ENCODE measurements at regions not wholly inside any gene's neighbourhood (a gene's known extent, or its start where the extent isn't known, plus 50 kb on each side); places are given as distances from the start of the nearest gene placed in this dataset.

- H3K27ac Mint-ChIP-seq, result no peak overlapping the region
- H3K9me3 Mint-ChIP-seq, result no peaks in the 10 kb centered on the region
- H3K27me3 Mint-ChIP-seq, result no peaks in the 10 kb centered on the region
- H3K4me3 Mint-ChIP-seq, result no peak overlapping the region
- no peak for DNase-seq
- peaks cover 17% of the 10 kb centered on the region for H3K4me1 Mint-ChIP-seq
- no peaks in the 10 kb centered on the region for H3K36me3 Mint-ChIP-seq
Observed at GRCh38 chr3:18840535-18841137, 307.7 kb upstream of the KCNH8 start.

GRCh38 chr3:18838758-18839157 lies 309.6 kb upstream of the KCNH8 start:
- H3K36me3 Mint-ChIP-seq, result no peaks in the 10 kb centered on the region
- H3K4me3 Mint-ChIP-seq, result no peak overlapping the region
- no peak for DNase-seq
- no peaks in the 10 kb centered on the region for H3K9me3 Mint-ChIP-seq
- H3K27ac Mint-ChIP-seq, result no peak overlapping the region
- no peaks in the 10 kb centered on the region for H3K27me3 Mint-ChIP-seq
- H3K4me1 Mint-ChIP-seq, result peaks cover 13% of the 10 kb centered on the region

- Mint-ChIP-seq H3K27ac (no peak overlapping the region), H3K36me3 (no peaks in the 10 kb centered on the region), H3K9me3 (no peaks in the 10 kb centered on the region), H3K4me3 (no peak overlapping the region), H3K27me3 (no peaks in the 10 kb centered on the region), H3K4me1 (peaks cover 11% of the 10 kb centered on the region)
- DNase-seq, result no peak
Observed at GRCh38 chr3:18837137-18837755, 311.1 kb upstream of the KCNH8 start.

GRCh38 chr3:18835021-18835420 lies 313.3 kb upstream of the KCNH8 start:
- H3K4me1 Mint-ChIP-seq, result peaks cover 18% of the 10 kb centered on the region
- no peaks in the 10 kb centered on the region for H3K27me3 Mint-ChIP-seq
- H3K4me3 Mint-ChIP-seq, result no peak overlapping the region
- no peaks in the 10 kb centered on the region for H3K9me3 Mint-ChIP-seq
- no peak overlapping the region for H3K27ac Mint-ChIP-seq
- no peaks in the 10 kb centered on the region for H3K36me3 Mint-ChIP-seq
- no peak for DNase-seq

GRCh38 chr3:18830087-18830486 lies 318.2 kb upstream of the KCNH8 start:
- no peaks in the 10 kb centered on the region for H3K27me3 Mint-ChIP-seq
- H3K4me3 Mint-ChIP-seq, result no peak overlapping the region
- DNase-seq, result peak; percentile 13
- H3K4me1 Mint-ChIP-seq, result peaks cover 12% of the 10 kb centered on the region
- no peaks in the 10 kb centered on the region for H3K36me3 Mint-ChIP-seq
- H3K27ac Mint-ChIP-seq, result peak overlapping the region; percentile 30
- peaks cover 2% of the 10 kb centered on the region for H3K9me3 Mint-ChIP-seq

- Mint-ChIP-seq H3K27ac (no peak overlapping the region), H3K9me3 (peaks cover 2% of the 10 kb centered on the region)
Observed at GRCh38 chr3:18828637-18829036, 319.7 kb upstream of the KCNH8 start.

GRCh38 chr3:18827664-18828063 lies 320.6 kb upstream of the KCNH8 start:
- peaks cover 1% of the 10 kb centered on the region for H3K36me3 Mint-ChIP-seq
- peaks cover 2% of the 10 kb centered on the region for H3K9me3 Mint-ChIP-seq

More at GRCh38 chr3:18828637-18829036, 319.7 kb upstream of the KCNH8 start:
- Mint-ChIP-seq H3K4me1 (peaks cover 12% of the 10 kb centered on the region), H3K27me3 (no peaks in the 10 kb centered on the region), H3K4me3 (no peak overlapping the region), H3K36me3 (no peaks in the 10 kb centered on the region)
- DNase-seq, result no peak

GRCh38 chr3:18825665-18826064 lies 322.6 kb upstream of the KCNH8 start:
- no peak for DNase-seq
- H3K4me1 Mint-ChIP-seq, result peaks cover 12% of the 10 kb centered on the region
- H3K4me3 Mint-ChIP-seq, result no peak overlapping the region
- H3K27ac Mint-ChIP-seq, result no peak overlapping the region
- H3K9me3 Mint-ChIP-seq, result peaks cover 2% of the 10 kb centered on the region
- H3K36me3 Mint-ChIP-seq, result peaks cover 1% of the 10 kb centered on the region
- H3K27me3 Mint-ChIP-seq, result no peaks in the 10 kb centered on the region

More at GRCh38 chr3:18827664-18828063, 320.6 kb upstream of the KCNH8 start:
- no peak overlapping the region for H3K27ac Mint-ChIP-seq
- no peaks in the 10 kb centered on the region for H3K27me3 Mint-ChIP-seq
- no peak overlapping the region for H3K4me3 Mint-ChIP-seq
- peaks cover 12% of the 10 kb centered on the region for H3K4me1 Mint-ChIP-seq
- no peak for DNase-seq

- Mint-ChIP-seq H3K9me3 (peaks cover 7% of the 10 kb centered on the region), H3K27me3 (no peaks in the 10 kb centered on the region), H3K27ac (no peak overlapping the region), H3K4me1 (peaks cover 8% of the 10 kb centered on the region), H3K4me3 (no peak overlapping the region), H3K36me3 (peaks cover 7% of the 10 kb centered on the region)
- DNase-seq, result no peak
Observed at GRCh38 chr3:18813300-18813699, 335.0 kb upstream of the KCNH8 start.

GRCh38 chr3:18812316-18812715 lies 336.0 kb upstream of the KCNH8 start:
- no peak for DNase-seq
- peaks cover 5% of the 10 kb centered on the region for H3K9me3 Mint-ChIP-seq
- peaks cover 3% of the 10 kb centered on the region for H3K36me3 Mint-ChIP-seq
- no peak overlapping the region for H3K27ac Mint-ChIP-seq
- no peaks in the 10 kb centered on the region for H3K27me3 Mint-ChIP-seq
- H3K4me1 Mint-ChIP-seq, result peaks cover 8% of the 10 kb centered on the region
- H3K4me3 Mint-ChIP-seq, result no peak overlapping the region

- Mint-ChIP-seq H3K4me3 (no peak overlapping the region), H3K36me3 (no peaks in the 10 kb centered on the region), H3K27me3 (no peaks in the 10 kb centered on the region), H3K4me1 (peaks cover 7% of the 10 kb centered on the region), H3K9me3 (peaks cover 3% of the 10 kb centered on the region), H3K27ac (no peak overlapping the region)
- no peak for DNase-seq
Observed at GRCh38 chr3:18810306-18810661, 338.0 kb upstream of the KCNH8 start.

GRCh38 chr3:18809640-18810305 lies 338.5 kb upstream of the KCNH8 start:
- Mint-ChIP-seq H3K27ac (no peak overlapping the region), H3K9me3 (peaks cover 3% of the 10 kb centered on the region), H3K4me3 (no peak overlapping the region), H3K36me3 (no peaks in the 10 kb centered on the region), H3K4me1 (peaks cover 7% of the 10 kb centered on the region), H3K27me3 (no peaks in the 10 kb centered on the region)
- no peak for DNase-seq

- DNase-seq, result no peak
- Mint-ChIP-seq H3K4me3 (no peak overlapping the region), H3K36me3 (no peaks in the 10 kb centered on the region), H3K9me3 (peaks cover 3% of the 10 kb centered on the region), H3K27ac (no peak overlapping the region), H3K27me3 (no peaks in the 10 kb centered on the region), H3K4me1 (peaks cover 7% of the 10 kb centered on the region)
Observed at GRCh38 chr3:18808429-18808828, 339.9 kb upstream of the KCNH8 start.

GRCh38 chr3:18807593-18807992 lies 340.7 kb upstream of the KCNH8 start:
- no peak for DNase-seq
- Mint-ChIP-seq H3K36me3 (no peaks in the 10 kb centered on the region), H3K27ac (no peak overlapping the region), H3K4me3 (no peak overlapping the region), H3K27me3 (no peaks in the 10 kb centered on the region), H3K9me3 (peaks cover 3% of the 10 kb centered on the region), H3K4me1 (peaks cover 7% of the 10 kb centered on the region)

- no peaks in the 10 kb centered on the region for H3K36me3 Mint-ChIP-seq
Observed at GRCh38 chr3:18806633-18807032, 341.7 kb upstream of the KCNH8 start.

GRCh38 chr3:18797378-18797777 lies 350.9 kb upstream of the KCNH8 start:
- Mint-ChIP-seq H3K27me3 (no peaks in the 10 kb centered on the region), H3K4me3 (no peak overlapping the region), H3K36me3 (no peaks in the 10 kb centered on the region), H3K4me1 (peaks cover 2% of the 10 kb centered on the region), H3K27ac (no peak overlapping the region), H3K9me3 (no peaks in the 10 kb centered on the region)
- DNase-seq, result no peak

More at GRCh38 chr3:18806633-18807032, 341.7 kb upstream of the KCNH8 start:
- H3K27me3 Mint-ChIP-seq, result no peaks in the 10 kb centered on the region
- no peak overlapping the region for H3K4me3 Mint-ChIP-seq
- no peak overlapping the region for H3K27ac Mint-ChIP-seq
- no peak for DNase-seq
- H3K9me3 Mint-ChIP-seq, result peaks cover 3% of the 10 kb centered on the region
- peaks cover 7% of the 10 kb centered on the region for H3K4me1 Mint-ChIP-seq

Data from activated naive CD8-positive, alpha-beta T cell treated with anti-CD3 and anti-CD28 coated beads for 36 hours (primary cell).